Gastroesophageal sphincter (tissue), 4 donors: ENCODE measurements at regions not wholly inside any gene's neighbourhood (a gene's known extent, or its start where the extent isn't known, plus 50 kb on each side); places are given as distances from the start of the nearest gene placed in this dataset.

Experiments
- ATAC-seq: fragments of 150-250 bp; one replicate; pipeline ENCODE4 v1.9.1; 2016; ENCODE audit warnings: mild to moderate bottlenecking, moderate library complexity
- H3K27ac ChIP-seq, 4 donors: fragments of 200-600 bp; sonication (generic) in 3 of 4; 1 replicate in 3 of 4; 2 replicates in 1 of 4; pipeline ENCODE4 v1.5.1; 2016 to 2019
- H3K27me3 ChIP-seq: fragments of 200-600 bp; sonication (generic); one replicate; pipeline ENCODE4 v1.5.1; 2019
- H3K36me3 ChIP-seq, 2 donors: fragments of 200-600 bp; sonication (generic); one replicate each; pipeline ENCODE4 v1.5.1; 2019; ENCODE audit warnings: control low read depth in 1 of 2
- H3K4me1 ChIP-seq, 3 donors: fragments of 200-600 bp; sonication (generic); 1 replicate in 2 of 3; 2 replicates in 1 of 3; pipeline ENCODE4 v1.5.1; 2016 to 2019; ENCODE audit warnings: control low read depth in 2 of 3
- H3K4me3 ChIP-seq, 2 donors: fragments of 200-600 bp; sonication (generic); one replicate each; pipeline ENCODE4 v1.5.1; 2019; ENCODE audit warnings: mild to moderate bottlenecking in 1 of 2, moderate library complexity in 1 of 2
- H3K9me3 ChIP-seq, 3 donors: fragments of 200-600 bp; sonication (generic); one replicate each; pipeline ENCODE4 v1.5.1; 2017 to 2019; ENCODE audit warnings: control low read depth in 2 of 3
- EP300 ChIP-seq: sonication (generic); formaldehyde crosslinking; IDR thresholded peaks from one replicate; pipeline ENCODE4 v1.6.1; 2017; ENCODE audit warnings: antibody characterized with exemption, mild to moderate bottlenecking
- POLR2A ChIP-seq, 2 donors: fragments of 450-650 bp; IDR thresholded peaks; one replicate each; pipeline ENCODE4 v1.6.1; 2017; ENCODE audit warnings: antibody characterized with exemption in 2 of 2, mild to moderate bottlenecking in 2 of 2, moderate library complexity in 1 of 2
- POLR2AphosphoS5 ChIP-seq: sonication (generic); formaldehyde crosslinking; IDR thresholded peaks from one replicate; pipeline ENCODE4 v1.6.1; 2017; ENCODE audit warnings: antibody characterized with exemption
- WGBS, 2 donors: methylation state at CpG; one replicate each; pipeline ENCODE4 v1.1.5; 2018; ENCODE audit warnings: low coverage in 1 of 2; 5-methylcytosine and 5-hydroxymethylcytosine counted together
- TF ChIP-seq, protein P1 (sequence below), 4 experiments: fragments of 200-600 bp in 2 of 4; fragments of 450-650 bp in 2 of 4; sonication (generic) in 1 of 4; IDR thresholded peaks; one replicate each; pipeline ENCODE4 v1.5.1; 2017 to 2019; ENCODE audit warnings: antibody characterized with exemption in 4 of 4, mild to moderate bottlenecking in 2 of 4, moderate library complexity in 2 of 4

DNA sequence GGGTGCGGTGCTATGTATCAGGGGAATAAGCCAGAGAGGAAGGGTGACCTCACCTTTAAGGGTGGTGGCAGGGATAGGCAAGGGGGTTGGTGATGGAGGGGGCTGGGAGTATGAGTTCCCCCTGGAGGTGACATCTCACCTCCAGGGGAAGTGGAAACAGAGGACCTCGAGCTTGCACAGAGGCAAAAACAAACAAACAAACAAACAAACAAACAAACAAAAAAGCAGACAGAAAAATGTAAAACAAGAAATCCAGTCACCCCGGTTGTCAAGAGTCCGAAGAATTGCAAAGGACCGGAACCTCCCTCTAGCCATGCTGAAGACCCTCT, 112.2 kb upstream of the MYL2 start:
- Histone ChIP-seq H3K27me3 (peaks cover 99% of the 10 kb centered on the region), H3K4me3 (no peak overlapping the region), H3K27ac (no peak overlapping the region), H3K36me3 (no peaks in the 10 kb centered on the region), H3K9me3 (no peaks in the 10 kb centered on the region), H3K4me1 (peaks cover 0 to 40% (median 6%) of the 10 kb centered on the region in 3 donors)
- TF ChIP-seq EP300 (no peak), POLR2A (IDR thresholded peaks at IDR 0.05) (no peak)
- ATAC-seq, result no peak
- WGBS, 2 donors, result 25 to 26% methylated on average over 4 to 5 of the region's 5 CpGs

DNA sequence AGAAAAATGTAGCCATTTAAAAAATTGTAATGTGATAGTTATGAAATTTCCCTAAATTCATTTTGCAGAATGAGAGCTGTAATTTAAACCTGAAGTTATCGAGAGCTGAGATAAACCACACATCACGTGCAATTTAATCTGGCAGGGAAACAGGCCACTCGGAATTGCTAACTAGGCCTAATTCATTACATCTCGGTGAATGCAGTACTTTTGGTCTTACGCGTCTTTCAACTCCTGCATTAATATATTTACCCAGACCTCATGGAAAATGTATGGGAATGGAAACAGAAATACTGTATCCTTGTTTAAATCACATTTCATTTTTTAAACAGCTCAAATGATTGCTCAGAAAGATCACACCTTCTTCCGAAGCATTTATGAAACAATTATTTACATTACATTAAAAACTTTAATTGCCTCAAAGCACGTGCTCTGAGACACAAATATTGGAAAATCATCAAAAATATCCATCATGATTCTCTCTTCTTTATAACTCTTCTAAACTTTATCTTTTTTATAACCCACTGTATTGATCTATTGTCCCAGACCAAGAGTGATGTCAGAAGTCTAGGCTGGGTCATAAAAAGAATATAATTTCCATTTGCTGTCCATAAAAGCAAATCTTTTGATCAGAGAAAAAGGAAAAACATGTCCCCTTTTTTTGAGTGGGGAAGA, 111.7 kb upstream of the MYL2 start:
- Histone ChIP-seq H3K36me3 (no peaks in the 10 kb centered on the region), H3K4me3 (no peak overlapping the region), H3K27me3 (peaks cover 97% of the 10 kb centered on the region), H3K4me1 (peaks cover 0 to 40% (median 6%) of the 10 kb centered on the region in 3 donors), H3K27ac (no peak overlapping the region), H3K9me3 (no peaks in the 10 kb centered on the region)
- ATAC-seq, result no peak
- 76 to 77% methylated on average over 7 to 8 of the region's 8 CpGs for WGBS, 2 donors
- TF ChIP-seq POLR2AphosphoS5 (no peak), POLR2A (IDR thresholded peaks at IDR 0.05) (no peak), EP300 (no peak)
- TF ChIP-seq, protein P1, sequence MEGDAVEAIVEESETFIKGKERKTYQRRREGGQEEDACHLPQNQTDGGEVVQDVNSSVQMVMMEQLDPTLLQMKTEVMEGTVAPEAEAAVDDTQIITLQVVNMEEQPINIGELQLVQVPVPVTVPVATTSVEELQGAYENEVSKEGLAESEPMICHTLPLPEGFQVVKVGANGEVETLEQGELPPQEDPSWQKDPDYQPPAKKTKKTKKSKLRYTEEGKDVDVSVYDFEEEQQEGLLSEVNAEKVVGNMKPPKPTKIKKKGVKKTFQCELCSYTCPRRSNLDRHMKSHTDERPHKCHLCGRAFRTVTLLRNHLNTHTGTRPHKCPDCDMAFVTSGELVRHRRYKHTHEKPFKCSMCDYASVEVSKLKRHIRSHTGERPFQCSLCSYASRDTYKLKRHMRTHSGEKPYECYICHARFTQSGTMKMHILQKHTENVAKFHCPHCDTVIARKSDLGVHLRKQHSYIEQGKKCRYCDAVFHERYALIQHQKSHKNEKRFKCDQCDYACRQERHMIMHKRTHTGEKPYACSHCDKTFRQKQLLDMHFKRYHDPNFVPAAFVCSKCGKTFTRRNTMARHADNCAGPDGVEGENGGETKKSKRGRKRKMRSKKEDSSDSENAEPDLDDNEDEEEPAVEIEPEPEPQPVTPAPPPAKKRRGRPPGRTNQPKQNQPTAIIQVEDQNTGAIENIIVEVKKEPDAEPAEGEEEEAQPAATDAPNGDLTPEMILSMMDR (IDR thresholded peaks at IDR 0.05), result no peak

DNA sequence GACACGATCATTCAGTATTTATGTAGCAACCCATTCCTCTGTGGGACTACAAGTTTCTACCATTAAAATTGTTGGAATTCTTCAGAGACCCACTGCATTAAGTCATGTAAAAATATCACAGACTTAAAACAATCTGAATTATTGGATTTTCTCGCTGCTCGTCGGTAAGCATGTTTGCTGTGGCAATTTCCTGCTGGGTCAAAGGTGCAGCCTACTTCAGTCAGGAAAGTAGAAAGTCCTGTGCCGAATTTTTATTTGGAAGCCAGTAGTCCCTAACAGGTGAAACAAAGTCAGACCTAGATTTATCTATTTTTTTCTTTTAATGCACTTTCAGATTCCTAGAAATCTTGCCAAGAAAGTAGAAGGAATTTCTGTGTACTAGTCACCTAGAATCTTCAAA, 110.4 kb upstream of the MYL2 start:
- peaks cover 97% of the 10 kb centered on the region for H3K27me3 ChIP-seq
- H3K27ac ChIP-seq, result no peak overlapping the region
- 43 to 63% methylated on average over 5 of the region's 5 CpGs for WGBS, 2 donors
- no peaks in the 10 kb centered on the region for H3K36me3 ChIP-seq
- no peak overlapping the region for H3K4me3 ChIP-seq
- TF ChIP-seq POLR2AphosphoS5 (no peak), EP300 (no peak), POLR2A (IDR thresholded peaks at IDR 0.05) (no peak)
- TF ChIP-seq, protein P1 (IDR thresholded peaks at IDR 0.05), result no peak
- H3K9me3 ChIP-seq, result no peaks in the 10 kb centered on the region
- ATAC-seq, result no peak
- H3K4me1 ChIP-seq, result peaks cover 0 to 28% (median 6%) of the 10 kb centered on the region in 3 donors

DNA sequence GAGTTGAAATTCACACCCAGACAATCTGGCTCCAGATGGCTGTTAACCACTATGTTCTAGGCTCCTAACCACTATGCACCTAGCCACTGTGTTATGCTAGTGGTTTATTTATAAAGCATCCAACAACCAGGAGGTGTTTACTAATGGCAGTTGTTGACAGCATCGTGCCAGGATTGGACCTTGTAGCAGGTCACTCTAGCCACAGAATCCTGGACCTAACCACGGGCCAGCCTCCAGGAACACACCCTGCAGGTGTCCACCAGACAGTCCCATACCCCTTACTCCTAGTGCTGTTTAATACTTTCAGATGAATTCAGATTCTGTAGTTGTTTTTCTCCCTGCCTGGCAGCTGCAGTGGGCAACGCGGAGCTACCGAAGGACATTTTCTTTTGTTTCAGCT, 109.4 kb upstream of the MYL2 start:
- WGBS, 2 donors, result 47% methylated on average over 5 of the region's 5 CpGs; no CpG with 5 or more reads in 1 of the 2 donors
- Histone ChIP-seq H3K27ac (no peak overlapping the region), H3K4me1 (peaks cover 0 to 18% (median 6%) of the 10 kb centered on the region in 3 donors), H3K27me3 (peaks cover 97% of the 10 kb centered on the region), H3K36me3 (no peaks in the 10 kb centered on the region), H3K4me3 (no peak overlapping the region), H3K9me3 (no peaks in the 10 kb centered on the region)
- TF ChIP-seq EP300 (no peak), POLR2AphosphoS5 (no peak), POLR2A (IDR thresholded peaks at IDR 0.05) (no peak)
- TF ChIP-seq, protein P1 (IDR thresholded peaks at IDR 0.05), result no peak
- no peak for ATAC-seq

DNA sequence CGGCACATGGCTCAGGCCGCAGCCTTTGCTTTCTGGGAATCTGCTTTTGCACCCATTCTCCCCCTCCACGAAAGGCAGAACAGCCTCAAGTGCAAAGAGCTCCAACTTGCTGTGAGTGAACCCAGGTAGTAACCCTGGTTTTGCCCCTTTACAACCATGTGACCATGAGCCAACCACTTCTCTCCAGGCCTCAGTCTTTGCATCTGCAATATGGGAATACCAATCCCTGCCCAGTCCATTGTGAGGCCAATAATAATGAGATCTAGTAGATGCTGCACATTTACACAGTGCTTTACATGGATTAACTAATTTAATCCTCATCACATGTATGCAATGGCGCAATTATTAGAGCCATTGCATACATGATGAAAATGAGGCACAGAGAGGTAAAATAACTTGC, 108.9 kb upstream of the MYL2 start:
- Histone ChIP-seq H3K27ac (no peak overlapping the region), H3K9me3 (no peaks in the 10 kb centered on the region), H3K4me1 (peaks cover 0 to 13% (median 4%) of the 10 kb centered on the region in 3 donors), H3K4me3 (no peak overlapping the region), H3K27me3 (peaks cover 97% of the 10 kb centered on the region), H3K36me3 (no peaks in the 10 kb centered on the region)
- 95 to 96% methylated on average over 4 of the region's 4 CpGs for WGBS, 2 donors
- TF ChIP-seq EP300, result no peak
- no peak for TF ChIP-seq POLR2A (IDR thresholded peaks at IDR 0.05)
- TF ChIP-seq, protein P1 (IDR thresholded peaks at IDR 0.05), result no peak
- TF ChIP-seq POLR2AphosphoS5, result no peak
- no peak for ATAC-seq
